Ramos (cell line): ENCODE measurements at regions not wholly inside any gene's neighbourhood (a gene's known extent, or its start where the extent isn't known, plus 50 kb on each side); places are given as distances from the start of the nearest gene placed in this dataset.

Experiments
- in situ Hi-C: fragments of 300-500 bp; cut with MboI; formaldehyde crosslinking; loops from one replicate; pipeline ENCODE4 v1.14.3; 2022; ENCODE audit warnings: low sequenced_read_pairs; ENCODE audit not compliant: unreplicated experiment

DNA sequence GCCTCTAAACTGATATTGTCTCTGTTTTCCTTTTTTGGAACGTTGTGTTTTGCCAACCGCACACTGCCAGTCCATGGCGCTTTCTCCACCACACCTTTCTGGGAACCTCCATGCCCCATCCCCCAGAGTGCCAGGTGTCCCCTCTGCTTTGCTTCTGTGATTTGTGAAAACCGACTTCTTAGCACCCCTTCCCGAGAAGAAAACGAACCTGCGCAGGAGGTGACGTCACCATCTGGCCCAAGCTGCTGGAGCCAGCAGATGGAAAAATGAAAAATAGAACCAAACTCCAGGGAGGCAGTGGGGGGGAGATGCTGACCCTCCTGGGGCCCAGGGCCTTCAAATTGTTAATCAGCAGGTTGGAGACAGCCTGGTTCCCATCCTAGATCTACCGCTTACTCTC is 103.8 kb downstream of the HTR5A start:
- in situ Hi-C loops: no loop called here

DNA sequence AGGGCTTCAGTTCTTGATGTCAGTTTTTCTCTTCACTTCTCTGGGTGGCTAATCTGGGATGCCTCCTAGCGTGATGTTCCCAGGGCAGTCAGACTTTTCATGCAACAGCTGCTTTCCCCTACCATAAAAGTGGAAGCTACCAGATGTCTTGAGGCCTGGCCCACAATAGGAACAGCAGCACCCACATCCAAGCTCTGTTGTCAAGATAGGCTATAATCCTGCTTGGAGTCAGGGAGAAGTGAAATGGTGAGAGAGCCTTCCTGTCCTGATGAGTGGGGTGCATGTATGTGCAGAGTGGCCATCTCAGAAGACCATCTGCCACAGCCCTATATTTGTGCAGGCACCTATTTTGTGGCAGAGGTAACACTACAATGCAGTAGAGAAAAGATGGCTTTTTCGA is 108.0 kb downstream of the HTR5A start:
- in situ Hi-C loops: no loop called here

DNA sequence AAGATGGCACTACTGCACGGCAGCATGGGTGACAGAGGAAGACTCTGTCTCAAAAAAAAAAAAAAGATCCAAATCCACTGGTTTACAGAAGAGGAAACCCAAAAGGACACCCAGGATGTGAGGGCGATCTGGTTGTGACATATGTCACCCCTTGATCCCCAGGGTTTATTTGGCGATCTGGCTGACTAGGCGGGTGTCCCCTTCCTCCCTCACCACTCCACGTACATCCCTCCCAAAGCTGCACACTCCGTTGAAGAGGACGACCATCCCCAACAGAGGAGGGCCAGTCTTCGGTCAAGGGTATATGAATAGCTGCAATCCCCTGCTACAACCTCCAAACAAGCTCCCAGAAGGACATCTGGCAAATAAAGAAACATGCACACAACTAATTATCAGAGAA is 111.6 kb downstream of the HTR5A start:
- in situ Hi-C loops: no loop called here

DNA sequence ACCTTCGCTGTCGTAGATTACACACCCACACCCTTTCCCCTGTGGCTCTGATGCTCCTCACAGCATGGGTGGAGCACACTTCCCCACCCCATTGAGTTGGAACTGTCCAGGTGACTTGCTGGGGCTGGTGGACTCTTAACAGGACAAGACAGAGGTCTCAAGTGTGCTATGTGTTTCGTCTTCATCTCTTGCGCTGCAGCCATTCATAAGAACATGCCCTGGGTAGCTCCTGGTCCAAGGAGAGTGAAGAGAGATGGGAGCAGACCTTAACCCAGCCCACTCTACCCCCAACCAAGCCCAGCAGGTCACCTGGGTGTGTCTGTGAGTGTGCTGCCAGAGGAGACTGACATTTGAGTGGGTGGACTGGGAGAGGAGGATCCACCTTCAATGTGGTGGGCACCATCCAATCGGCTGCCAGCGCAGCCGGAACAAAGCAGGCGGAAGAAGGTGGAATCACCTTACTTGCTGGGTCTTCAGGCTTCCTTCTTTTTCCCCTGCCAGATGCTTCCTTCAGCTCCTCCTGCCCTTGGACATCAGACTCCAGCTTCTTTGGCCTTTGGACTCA is 112.4 kb downstream of the HTR5A start:
- in situ Hi-C loops: no loop called here

DNA sequence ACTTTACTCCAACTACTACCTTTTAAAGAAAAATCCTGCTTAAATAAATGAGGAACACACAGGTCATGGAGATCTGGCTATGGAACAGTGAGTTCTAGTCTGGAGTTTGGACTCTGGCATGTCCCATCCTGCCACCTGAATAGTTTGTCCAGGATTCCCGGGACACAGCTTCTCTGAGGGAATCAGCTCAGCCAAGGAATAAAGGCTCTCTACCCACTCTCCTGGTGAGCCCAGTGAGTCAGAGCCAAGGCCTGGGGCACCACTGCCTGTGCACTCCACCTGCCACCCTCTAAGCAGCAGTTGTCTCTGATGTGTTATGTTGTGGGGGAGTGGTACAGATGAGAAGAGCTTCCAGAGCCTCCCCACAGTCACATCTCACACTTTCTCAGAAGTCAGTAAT is 113.5 kb downstream of the HTR5A start:
- in situ Hi-C loops: no loop called here

DNA sequence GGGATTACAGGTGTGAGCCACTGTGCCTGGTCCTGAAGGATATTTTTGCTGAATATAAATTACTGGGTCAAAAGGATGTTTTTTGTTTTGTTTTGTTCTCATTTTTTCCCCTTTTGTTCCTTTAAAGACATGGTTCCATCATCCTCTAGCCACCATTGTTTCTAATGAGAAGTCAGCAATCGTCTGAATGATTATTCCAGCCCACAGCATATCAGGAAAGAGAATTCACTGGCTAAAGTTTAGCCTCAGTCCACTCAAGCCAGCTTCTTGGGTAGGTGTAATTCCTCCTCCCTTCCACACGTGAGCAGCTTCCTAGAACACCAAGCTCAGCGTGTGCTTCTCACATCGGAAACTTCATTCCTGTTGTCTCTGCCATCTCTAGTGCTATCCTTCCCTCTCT is 112.8 kb upstream of the INSIG1 start:
- in situ Hi-C loops: no loop called here

DNA sequence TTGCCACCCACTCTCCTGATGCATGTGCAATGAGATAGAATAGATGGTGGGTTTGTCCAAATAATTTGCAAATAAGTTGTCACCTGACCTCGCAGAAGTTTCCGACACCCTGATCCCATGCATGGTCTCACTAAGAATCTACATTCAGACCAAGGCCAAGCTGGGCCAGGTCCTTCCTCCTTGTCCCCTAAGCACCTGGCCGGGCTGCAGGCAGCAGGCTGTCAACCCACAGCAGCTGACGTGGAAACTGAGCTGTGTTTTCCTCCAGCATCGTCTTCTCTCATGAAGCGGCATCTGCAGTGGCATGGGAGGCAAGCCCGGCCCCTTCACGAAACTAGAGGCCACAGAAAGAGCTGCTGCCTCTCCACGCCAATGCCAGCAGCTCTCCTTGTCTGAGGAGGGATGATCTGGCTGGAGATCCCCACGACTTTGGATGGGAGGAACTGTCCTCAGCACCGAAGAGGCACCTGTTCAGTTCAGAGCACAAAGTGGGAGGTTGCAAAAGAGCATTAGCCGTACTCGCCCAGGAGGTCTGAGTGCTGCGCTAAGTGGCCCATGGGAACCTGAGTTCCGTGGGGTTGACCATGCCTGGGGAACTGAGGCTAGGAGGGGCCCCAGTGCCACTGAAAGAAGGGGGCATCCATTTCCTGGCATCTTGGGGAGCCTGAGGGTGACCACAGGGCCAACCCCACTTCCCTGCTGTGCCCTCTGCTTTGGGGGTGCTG is 110.5 kb upstream of the INSIG1 start:
- in situ Hi-C loops: no loop called here

DNA sequence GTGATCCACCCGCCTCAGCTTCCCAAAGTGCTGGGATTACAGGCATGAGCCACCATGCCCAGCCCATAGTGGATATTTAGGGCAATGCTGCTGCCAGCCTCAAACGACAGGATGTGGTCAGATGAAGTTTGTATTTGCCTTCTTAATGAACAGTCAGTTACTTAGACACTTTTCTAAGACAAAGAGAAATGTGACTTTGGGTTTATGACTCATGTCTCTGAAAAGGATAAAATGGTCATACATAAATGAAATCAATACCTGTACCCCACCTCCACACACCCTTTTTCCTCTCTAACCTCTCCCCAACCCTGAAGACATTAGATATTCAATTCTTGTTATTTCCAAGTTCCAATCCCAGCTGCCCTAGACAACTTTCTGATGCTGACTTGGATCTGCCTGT is 109.3 kb upstream of the INSIG1 start:
- in situ Hi-C loops: no loop called here

DNA sequence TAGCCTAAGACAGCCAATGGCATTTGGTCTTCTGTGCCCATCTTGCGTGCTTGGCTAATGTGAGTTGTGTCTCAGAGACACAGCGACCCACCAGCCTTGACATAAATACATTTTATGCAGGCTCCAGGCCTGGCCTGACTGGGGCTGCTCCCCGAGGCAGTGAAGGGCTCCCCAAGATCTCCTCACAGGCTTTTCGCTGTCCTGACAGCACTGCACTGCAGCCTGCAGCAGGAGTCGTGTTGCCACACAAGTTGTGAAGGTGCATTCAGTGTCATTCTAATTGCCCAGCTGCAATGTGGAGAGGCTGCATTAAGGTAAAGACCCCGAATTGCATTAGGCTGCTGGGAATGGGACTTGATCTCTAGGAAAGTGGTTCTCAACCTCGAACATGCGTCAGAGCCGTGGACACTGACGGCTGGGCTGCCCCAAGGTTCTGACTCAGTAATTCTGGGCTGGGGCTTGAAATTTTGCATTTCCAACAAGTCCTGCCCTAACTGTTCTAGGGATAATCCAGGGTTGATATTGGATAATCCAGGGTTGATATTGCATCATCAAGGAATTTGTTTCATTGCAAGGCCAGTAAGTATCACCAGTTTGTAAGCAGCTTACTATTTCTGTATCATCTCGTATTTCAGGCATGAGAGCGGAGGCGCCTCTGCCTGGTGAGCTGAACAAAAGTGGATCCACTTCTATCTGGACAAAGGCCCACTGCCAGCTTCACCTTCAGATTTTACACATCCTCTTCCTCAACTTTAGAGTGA is 108.7 kb upstream of the INSIG1 start:
- in situ Hi-C loops: no loop called here

DNA sequence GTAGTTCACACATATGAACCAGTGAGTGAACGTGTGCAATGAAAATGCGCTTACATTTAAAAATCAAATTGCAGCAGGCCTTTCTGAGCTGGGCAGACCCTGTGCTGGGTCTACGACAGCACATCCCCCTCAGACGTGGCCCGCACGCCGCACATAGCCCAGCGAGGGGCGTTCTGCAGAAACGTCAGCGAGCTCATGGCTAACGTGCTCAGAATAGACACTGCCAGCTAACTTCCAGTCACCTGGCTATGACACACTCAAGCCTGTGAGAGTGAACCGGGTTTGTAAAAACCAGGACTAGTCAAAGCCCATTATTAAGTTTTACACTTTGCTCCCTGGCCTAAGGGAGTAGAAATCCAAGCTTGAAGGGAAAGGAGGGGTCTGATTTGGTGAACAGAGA is 108.1 kb upstream of the INSIG1 start:
- in situ Hi-C loops: no loop called here

DNA sequence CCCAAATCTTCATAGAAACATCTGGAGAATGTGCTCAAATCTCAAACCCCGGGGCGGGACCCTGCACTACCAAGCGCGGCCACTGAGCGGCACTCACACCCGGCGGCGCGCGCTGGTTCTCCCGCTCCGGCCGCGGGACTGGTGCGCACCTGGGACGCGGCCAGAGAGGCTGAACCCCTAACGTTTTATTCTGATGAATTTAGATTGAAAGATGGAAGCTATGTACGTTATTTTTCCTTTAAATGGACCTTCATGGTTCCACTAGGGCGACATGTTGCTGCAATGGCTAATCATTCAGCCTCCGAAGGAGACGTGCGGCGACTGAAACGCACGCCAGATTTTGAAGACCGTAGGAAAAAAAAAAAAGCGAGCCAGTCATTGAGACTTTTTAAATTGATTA is 107.0 kb upstream of the INSIG1 start:
- in situ Hi-C loops: no loop called here

DNA sequence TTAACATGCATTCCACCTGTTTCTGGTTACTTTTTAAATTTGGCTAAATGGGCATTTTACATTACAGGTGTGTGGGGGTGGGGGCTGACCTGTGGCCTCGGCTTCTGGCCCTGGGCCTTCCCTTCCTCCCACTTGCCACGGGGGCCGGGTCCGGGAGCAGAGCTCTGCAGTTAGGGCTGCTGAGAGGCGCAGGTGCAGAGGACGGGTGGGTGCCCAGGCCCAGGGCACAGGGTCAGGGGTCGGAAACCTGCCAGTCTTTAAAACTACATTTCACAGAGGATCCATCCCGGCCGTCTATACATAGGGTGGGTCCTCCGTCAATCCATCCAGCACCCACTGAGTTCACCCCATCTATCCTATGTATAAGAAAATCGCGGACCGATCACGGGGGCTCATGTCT is 106.5 kb upstream of the INSIG1 start:
- in situ Hi-C loops: no loop called here

DNA sequence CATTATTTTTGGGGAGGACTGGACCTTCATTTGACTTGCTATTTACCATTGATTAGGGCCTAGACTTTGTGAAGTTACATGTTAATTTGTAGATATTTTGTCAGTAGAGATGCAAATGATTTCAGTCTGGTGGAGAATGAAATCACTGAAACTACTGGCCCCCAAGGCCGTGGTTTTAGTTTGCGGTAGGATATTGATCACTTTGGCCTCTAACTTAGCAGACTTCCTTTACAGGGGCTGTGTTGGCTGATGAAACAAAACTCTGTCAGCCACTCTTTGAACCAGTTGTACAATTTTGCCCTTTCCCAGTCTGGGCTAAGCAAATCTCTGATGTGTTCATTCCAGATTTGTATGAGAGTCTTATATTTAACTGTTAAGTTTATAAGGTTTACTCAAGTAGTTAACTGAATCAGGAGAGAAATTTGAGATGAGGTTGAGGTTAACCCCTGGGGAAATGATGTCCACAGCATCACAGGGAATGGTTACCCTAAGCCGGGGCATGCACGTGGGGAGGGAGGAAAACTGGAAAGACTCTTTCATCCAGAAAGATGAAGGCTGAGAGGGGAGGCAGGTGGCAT is 105.7 kb upstream of the INSIG1 start:
- in situ Hi-C loops: no loop called here

DNA sequence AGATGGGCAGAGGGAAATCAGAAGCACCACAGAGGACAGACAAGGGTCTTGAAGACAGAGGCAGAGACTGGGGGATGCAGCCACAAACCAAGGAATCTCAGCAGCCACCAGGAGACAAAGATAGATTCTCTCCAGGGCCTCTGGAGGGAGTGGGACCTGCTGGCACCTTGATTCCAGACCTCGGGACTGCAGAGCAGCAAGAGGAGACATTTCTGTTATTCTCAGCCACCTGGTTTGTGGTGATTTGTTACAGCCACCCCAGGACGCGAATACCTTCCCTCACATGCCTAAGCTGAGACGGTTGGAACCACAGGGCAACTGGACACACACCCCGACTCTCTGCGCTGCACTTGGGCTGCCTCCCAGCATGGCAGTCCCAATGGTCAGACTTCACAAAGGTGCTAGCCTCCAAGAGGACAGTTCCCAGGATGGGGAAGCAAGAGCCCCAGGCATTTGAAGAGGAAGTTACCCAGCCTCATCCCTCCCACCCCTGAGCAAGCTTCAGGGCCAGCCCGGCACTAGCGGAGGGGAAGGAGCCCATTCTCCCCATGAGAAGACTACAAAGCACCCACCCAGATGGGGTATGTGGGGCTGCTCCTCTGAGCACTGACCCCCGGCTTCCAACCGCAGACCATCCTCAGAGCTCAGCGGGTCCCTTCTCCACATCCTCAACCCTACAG is 104.6 kb upstream of the INSIG1 start:
- in situ Hi-C loops: no loop called here

DNA sequence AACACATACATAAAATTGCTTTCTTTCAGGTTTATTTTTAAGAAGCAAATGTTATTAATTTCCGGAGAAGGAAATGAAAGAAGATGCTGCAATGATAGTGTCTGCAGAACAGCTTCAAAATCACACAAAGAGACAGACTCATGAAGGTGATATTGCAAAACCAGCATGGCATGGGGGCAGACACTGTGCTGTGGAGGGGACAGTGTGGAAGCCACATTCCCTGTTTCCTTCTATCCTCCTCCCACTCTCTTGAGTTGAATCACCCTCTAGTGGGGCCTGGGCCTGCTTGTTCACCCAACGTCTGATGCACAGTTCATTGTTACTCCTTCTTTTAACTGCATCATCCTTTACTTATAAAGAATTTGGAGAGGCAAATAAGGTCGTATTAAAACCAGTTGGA is 104.0 kb upstream of the INSIG1 start:
- in situ Hi-C loops: no loop called here

DNA sequence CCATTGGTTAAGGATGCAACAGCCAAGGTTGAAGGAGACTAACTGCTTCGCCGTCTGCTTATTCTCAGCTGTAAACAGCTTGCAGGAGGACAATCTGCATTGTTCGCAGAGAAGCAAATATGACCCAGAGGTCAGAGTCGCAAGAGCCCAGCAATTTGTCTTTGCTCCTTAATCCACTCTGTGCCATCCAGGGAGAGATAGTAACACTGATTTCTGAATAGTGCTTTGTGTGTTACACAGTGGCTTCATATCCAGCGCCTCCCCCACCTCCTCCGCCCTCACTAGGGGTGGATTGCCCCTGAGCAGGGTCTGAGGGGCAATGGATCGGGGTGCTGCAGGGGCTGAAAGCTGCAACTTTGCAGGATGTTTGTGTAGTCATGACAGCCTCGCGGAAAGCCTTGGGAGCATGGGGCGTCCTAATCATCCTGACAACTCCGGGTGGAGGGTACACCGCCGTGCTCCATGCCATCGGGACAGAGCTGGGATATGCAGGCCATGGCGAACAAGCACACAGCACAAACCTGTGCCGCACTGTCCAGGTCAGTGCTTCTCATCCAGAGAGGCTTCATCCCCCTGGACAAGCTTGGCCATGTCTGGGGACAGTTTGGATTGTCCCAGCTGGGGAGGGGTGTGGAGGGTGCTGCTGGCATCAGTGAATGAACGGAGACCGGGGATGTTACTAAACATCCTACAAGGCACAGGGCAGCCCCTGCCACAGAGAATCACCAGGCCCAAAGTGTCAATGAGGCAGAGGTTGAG is 103.1 kb upstream of the INSIG1 start:
- in situ Hi-C loops: no loop called here

DNA sequence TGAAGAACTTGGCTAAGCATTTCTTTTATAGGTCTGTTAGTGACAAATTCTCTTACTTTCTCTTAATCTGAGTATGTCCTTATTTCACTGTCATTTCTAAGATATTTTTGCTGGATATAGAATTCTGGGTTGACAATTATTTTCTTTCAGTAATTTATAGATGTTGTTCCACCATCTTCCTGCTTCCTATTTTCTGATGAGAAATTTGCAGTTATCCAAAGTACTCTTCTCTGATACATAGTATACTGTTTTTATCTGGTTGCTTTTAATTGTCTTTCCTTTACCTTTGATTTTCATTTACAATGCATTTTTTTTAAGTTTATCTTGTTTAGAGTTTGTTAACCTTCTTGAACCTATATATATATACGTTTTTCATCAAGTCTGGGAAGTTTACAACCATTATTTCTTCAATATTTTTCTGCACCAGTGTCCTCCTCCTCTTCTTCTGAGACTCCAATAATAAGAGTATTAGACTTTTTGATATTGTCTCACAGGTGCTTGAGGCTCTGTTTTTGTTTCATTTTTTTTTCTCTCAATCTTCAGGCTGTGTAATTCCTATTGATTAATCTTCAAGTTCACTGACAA is 101.6 kb upstream of the INSIG1 start:
- in situ Hi-C loops: no loop called here

DNA sequence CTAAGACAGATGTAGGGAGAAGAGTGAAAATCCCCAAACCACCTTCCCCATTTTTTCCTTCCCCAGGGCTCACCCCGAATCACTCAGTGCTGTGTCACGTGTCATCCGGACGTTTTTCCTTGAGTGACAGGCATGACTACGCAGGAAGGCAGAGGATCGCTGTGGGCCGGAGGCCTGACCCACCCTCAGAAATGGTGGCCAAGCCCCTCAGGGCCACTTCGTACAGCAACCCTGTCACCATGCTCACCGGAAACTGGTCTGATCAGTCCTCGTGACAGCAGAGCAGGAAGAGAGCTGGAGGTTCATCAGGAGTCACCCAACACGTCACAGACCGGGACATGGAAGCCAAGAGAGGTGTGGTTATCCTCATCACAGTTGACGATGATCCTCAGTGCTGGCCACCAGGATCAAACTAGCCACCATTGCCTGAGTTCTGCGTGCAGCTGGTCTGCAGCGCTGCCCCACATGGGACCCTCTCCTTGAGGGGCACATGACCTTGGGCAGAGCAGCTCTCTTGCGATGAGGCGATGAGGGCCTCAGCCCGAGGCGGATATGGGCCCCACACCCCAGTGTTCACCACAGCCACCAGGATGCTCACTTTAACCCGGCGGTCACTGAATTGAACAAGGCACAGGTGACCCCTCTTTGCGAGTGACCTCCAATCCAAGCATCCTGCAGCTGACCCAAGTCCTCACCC is 99.3 kb upstream of the INSIG1 start:
- in situ Hi-C loops: no loop called here
